ENCODE measurements at regions not wholly inside any gene's neighbourhood (a gene's known extent, or its start where the extent isn't known, plus 50 kb on each side); places are given as distances from the start of the nearest gene placed in this dataset.
A peak's percentile ranks its signal among the peaks of the same experiment; 100 is the strongest.

GRCh38 chr2:176554101-176555048 lies 285.1 kb downstream of the MTX2 start:
- peaks cover 28% of the 10 kb centered on the region for H3K4me1 Mint-ChIP-seq (ENCODE audit: unreplicated experiment)
- DNase-seq (ENCODE audit: low spot score), result peak; percentile 29
- no peaks in the 10 kb centered on the region for H3K36me3 Mint-ChIP-seq (ENCODE audit: low read depth, unreplicated experiment)
- H3K4me3 Mint-ChIP-seq (ENCODE audit: unreplicated experiment), result no peak overlapping the region
- H3K27ac Mint-ChIP-seq (ENCODE audit: unreplicated experiment), result peak overlapping the region; percentile 33
- TF ChIP-seq CTCF (IDR thresholded peaks at IDR 0.05; ENCODE audit: unreplicated experiment), result peak; percentile 94
- H3K27me3 Mint-ChIP-seq (ENCODE audit: unreplicated experiment), result no peaks in the 10 kb centered on the region
- no peaks in the 10 kb centered on the region for H3K9me3 Mint-ChIP-seq (ENCODE audit: unreplicated experiment)

GRCh38 chr2:176555112-176555511 lies 285.9 kb downstream of the MTX2 start:
- H3K27me3 Mint-ChIP-seq (ENCODE audit: unreplicated experiment), result peaks cover 4% of the 10 kb centered on the region
- H3K4me1 Mint-ChIP-seq (ENCODE audit: unreplicated experiment), result peaks cover 33% of the 10 kb centered on the region
- no peak for DNase-seq (ENCODE audit: low spot score)
- TF ChIP-seq CTCF (IDR thresholded peaks at IDR 0.05; ENCODE audit: unreplicated experiment), result no peak
- no peak overlapping the region for H3K4me3 Mint-ChIP-seq (ENCODE audit: unreplicated experiment)
- H3K36me3 Mint-ChIP-seq (ENCODE audit: low read depth, unreplicated experiment), result no peaks in the 10 kb centered on the region
- no peak overlapping the region for H3K27ac Mint-ChIP-seq (ENCODE audit: unreplicated experiment)
- H3K9me3 Mint-ChIP-seq (ENCODE audit: unreplicated experiment), result no peaks in the 10 kb centered on the region

GRCh38 chr2:176555781-176556180 lies 286.5 kb downstream of the MTX2 start:
- no peak for DNase-seq (ENCODE audit: low spot score)
- Mint-ChIP-seq H3K36me3 (ENCODE audit: low read depth, unreplicated experiment) (no peaks in the 10 kb centered on the region), H3K27me3 (ENCODE audit: unreplicated experiment) (peaks cover 7% of the 10 kb centered on the region), H3K4me3 (ENCODE audit: unreplicated experiment) (no peak overlapping the region), H3K9me3 (ENCODE audit: unreplicated experiment) (no peaks in the 10 kb centered on the region), H3K4me1 (ENCODE audit: unreplicated experiment) (peaks cover 35% of the 10 kb centered on the region), H3K27ac (ENCODE audit: unreplicated experiment) (no peak overlapping the region)
- no peak for TF ChIP-seq CTCF (IDR thresholded peaks at IDR 0.05; ENCODE audit: unreplicated experiment)

- no peaks in the 10 kb centered on the region for H3K36me3 Mint-ChIP-seq (ENCODE audit: low read depth, unreplicated experiment)
- no peaks in the 10 kb centered on the region for H3K9me3 Mint-ChIP-seq (ENCODE audit: unreplicated experiment)
- no peak for TF ChIP-seq CTCF (IDR thresholded peaks at IDR 0.05; ENCODE audit: unreplicated experiment)
- H3K4me1 Mint-ChIP-seq (ENCODE audit: unreplicated experiment), result peaks cover 35% of the 10 kb centered on the region
- peaks cover 7% of the 10 kb centered on the region for H3K27me3 Mint-ChIP-seq (ENCODE audit: unreplicated experiment)
- DNase-seq (ENCODE audit: low spot score), result no peak
- no peak overlapping the region for H3K4me3 Mint-ChIP-seq (ENCODE audit: unreplicated experiment)
- H3K27ac Mint-ChIP-seq (ENCODE audit: unreplicated experiment), result no peak overlapping the region
These were observed 287.1 kb downstream of the MTX2 start for GRCh38 chr2:176556373-176556772.

- peaks cover 7% of the 10 kb centered on the region for H3K27me3 Mint-ChIP-seq (ENCODE audit: unreplicated experiment)
- H3K4me3 Mint-ChIP-seq (ENCODE audit: unreplicated experiment), result no peak overlapping the region
- H3K36me3 Mint-ChIP-seq (ENCODE audit: low read depth, unreplicated experiment), result no peaks in the 10 kb centered on the region
These were observed 288.6 kb downstream of the MTX2 start for GRCh38 chr2:176557821-176558220.

More at GRCh38 chr2:176557821-176558220, 288.6 kb downstream of the MTX2 start:
- no peaks in the 10 kb centered on the region for H3K9me3 Mint-ChIP-seq (ENCODE audit: unreplicated experiment)
- no peak overlapping the region for H3K27ac Mint-ChIP-seq (ENCODE audit: unreplicated experiment)
- H3K4me1 Mint-ChIP-seq (ENCODE audit: unreplicated experiment), result peaks cover 28% of the 10 kb centered on the region
- no peak for TF ChIP-seq CTCF (IDR thresholded peaks at IDR 0.05; ENCODE audit: unreplicated experiment)
- DNase-seq (ENCODE audit: low spot score), result no peak
